ENCODE measurements at regions not wholly inside any gene's neighbourhood (a gene's known extent, or its start where the extent isn't known, plus 50 kb on each side); places are given as distances from the start of the nearest gene placed in this dataset.
"Not testable (repeated sequence)": the region's sequence is repeated elsewhere in the genome, so short reads cannot be mapped to it uniquely, and the experiment has no call there.

DNA sequence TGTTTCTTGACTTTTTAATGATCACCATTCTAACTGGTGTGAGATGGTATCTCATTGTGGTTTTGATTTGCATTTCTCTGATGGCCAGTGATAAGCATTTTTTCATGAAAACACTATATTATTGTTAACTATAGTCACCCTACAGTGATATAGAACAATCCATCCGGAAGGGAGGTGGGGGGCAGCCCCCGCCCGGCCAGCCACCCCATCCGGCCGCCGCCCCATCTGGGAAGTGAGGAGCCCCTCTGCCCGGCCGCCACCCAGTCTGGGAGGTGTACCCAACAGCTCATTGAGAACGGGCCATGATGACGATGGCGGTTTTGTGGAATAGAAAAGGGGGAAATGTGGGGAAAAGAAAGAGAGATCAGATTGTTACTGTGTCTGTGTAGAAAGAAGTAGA is 106.8 kb downstream of the ZNF648 start:
- TF ChIP-seq SUZ12 (IDR thresholded peaks at IDR 0.05); BHLHE40 (IDR thresholded peaks at IDR 0.05; ENCODE audit: borderline replicate concordance); FOXK2 (IDR thresholded peaks at IDR 0.05); ELF4 (IDR thresholded peaks at IDR 0.05); ZNF384 (IDR thresholded peaks at IDR 0.05); FOXM1 (IDR thresholded peaks at IDR 0.05; ENCODE audit: borderline replicate concordance); L3MBTL2 (conservative IDR thresholded peaks at IDR 0.05): not testable (repeated sequence)
- TF ChIP-seq, protein P1, sequence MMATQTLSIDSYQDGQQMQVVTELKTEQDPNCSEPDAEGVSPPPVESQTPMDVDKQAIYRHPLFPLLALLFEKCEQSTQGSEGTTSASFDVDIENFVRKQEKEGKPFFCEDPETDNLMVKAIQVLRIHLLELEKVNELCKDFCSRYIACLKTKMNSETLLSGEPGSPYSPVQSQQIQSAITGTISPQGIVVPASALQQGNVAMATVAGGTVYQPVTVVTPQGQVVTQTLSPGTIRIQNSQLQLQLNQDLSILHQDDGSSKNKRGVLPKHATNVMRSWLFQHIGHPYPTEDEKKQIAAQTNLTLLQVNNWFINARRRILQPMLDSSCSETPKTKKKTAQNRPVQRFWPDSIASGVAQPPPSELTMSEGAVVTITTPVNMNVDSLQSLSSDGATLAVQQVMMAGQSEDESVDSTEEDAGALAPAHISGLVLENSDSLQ (IDR thresholded peaks at IDR 0.05), result not testable (repeated sequence)

Measured in HEK293T (cell line).